DND-41 (cell line): ENCODE measurements at regions not wholly inside any gene's neighbourhood (a gene's known extent, or its start where the extent isn't known, plus 50 kb on each side); places are given as distances from the start of the nearest gene placed in this dataset.

Experiments
- ATAC-seq: fragments of 200-7000 bp; cut with Tn5 transposase; 3 replicates; pipeline ENCODE4 v1.9.1; 2021; ENCODE audit warnings: low read depth; ENCODE audit not compliant: insufficient read depth
- DNase-seq: peaks from one replicate; pipeline ENCODE4 v3.0.0-alpha.2; 2020
- H2AFZ ChIP-seq: 2 replicates; pipeline ENCODE4 v1.6.0; 2012; ENCODE audit warnings: low read depth, low read length
- H3K27ac ChIP-seq: 2 replicates; pipeline ENCODE4 v1.5.1; 2012; ENCODE audit warnings: low read length, inconsistent platforms
- H3K27me3 ChIP-seq: fragments of 200-600 bp; sonication (generic); 2 replicates; pipeline ENCODE4 v1.6.0; 2012; ENCODE audit warnings: low read length, mild to moderate bottlenecking, inconsistent platforms; ENCODE audit not compliant: insufficient read depth, poor library complexity
- H3K36me3 ChIP-seq: 2 replicates; pipeline ENCODE4 v1.5.1; 2012; ENCODE audit warnings: low read length, inconsistent platforms; ENCODE audit not compliant: insufficient read depth
- H3K4me1 ChIP-seq: 2 replicates; pipeline ENCODE4 v1.5.1; 2012; ENCODE audit warnings: mild to moderate bottlenecking, low read length; ENCODE audit not compliant: insufficient read depth
- H3K4me2 ChIP-seq: 2 replicates; pipeline ENCODE4 v1.6.0; 2012; ENCODE audit warnings: mild to moderate bottlenecking, moderate library complexity, low read length, inconsistent platforms; ENCODE audit not compliant: insufficient read depth
- H3K4me3 ChIP-seq, 2 experiments: fragments of 200-600 bp in 1 of 2; shearing (Covaris generic) in 1 of 2; 2 replicates each; pipeline ENCODE4 v1.5.1; 2012 to 2016; ENCODE audit warnings: inconsistent platforms in 2 of 2, low read length in 2 of 2, mild to moderate bottlenecking in 2 of 2, low read depth in 1 of 2, moderate library complexity in 1 of 2
- H3K79me2 ChIP-seq: 2 replicates; pipeline ENCODE4 v1.6.0; 2012; ENCODE audit warnings: low read length, inconsistent platforms; ENCODE audit not compliant: insufficient read depth
- H3K9ac ChIP-seq: 2 replicates; pipeline ENCODE4 v1.6.0; 2012; ENCODE audit warnings: low read depth, mild to moderate bottlenecking, inconsistent platforms, low read length, moderate library complexity
- H3K9me3 ChIP-seq: 2 replicates; pipeline ENCODE4 v1.5.1; 2012; ENCODE audit warnings: low read length, moderate library complexity, mild to moderate bottlenecking, inconsistent platforms; ENCODE audit not compliant: insufficient read depth, severe bottlenecking
- H4K20me1 ChIP-seq: 2 replicates; pipeline ENCODE4 v1.6.0; 2012; ENCODE audit warnings: low read length; ENCODE audit not compliant: insufficient read depth
- EZH2 ChIP-seq: IDR thresholded peaks from 3 replicates; pipeline ENCODE4 v1.6.1; 2012; ENCODE audit warnings: borderline replicate concordance, low read depth, mild to moderate bottlenecking, moderate library complexity, low read length, inconsistent platforms; ENCODE audit not compliant: severe bottlenecking
- TF ChIP-seq, protein P1 (sequence below): IDR thresholded peaks from 2 replicates; pipeline ENCODE4 v1.5.1; 2012; ENCODE audit warnings: borderline replicate concordance, low read length, moderate library complexity, mild to moderate bottlenecking; ENCODE audit not compliant: poor library complexity, severe bottlenecking; ENCODE audit errors: extremely low read depth

DNA sequence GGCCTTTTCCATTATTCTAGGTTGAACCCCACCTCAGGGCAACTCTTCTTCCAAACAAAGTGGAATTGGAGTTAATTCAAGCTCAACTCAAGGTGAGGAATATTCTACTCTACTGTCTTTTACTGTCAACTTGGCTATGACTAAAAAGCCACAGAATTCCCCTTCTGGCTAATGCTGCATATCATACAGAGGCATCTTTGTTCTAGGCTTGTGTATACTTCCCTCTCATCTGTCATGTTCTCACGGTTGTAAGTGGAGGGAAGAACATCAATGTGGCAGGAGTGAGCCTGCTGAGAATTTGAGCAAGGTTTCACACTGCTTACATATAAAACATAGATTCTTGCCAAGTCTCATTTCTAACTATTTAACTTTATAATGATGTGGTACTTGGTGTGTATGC lies 921.4 kb upstream of the CNTN5 start:
- Histone ChIP-seq H3K9ac (no peak overlapping the region), H3K4me1 (no peaks in the 10 kb centered on the region), H3K4me2 (no peak overlapping the region), H3K27ac (no peak overlapping the region), H3K9me3 (no peaks in the 10 kb centered on the region), H3K27me3 (no peaks in the 10 kb centered on the region), H3K4me3 (no peak overlapping the region), H4K20me1 (no peaks in the 10 kb centered on the region), H3K36me3 (no peaks in the 10 kb centered on the region), H3K79me2 (no peaks in the 10 kb centered on the region), H2AFZ (no peak overlapping the region)
- ATAC-seq (no peak), DNase-seq (no peak)
- TF ChIP-seq, protein P1, sequence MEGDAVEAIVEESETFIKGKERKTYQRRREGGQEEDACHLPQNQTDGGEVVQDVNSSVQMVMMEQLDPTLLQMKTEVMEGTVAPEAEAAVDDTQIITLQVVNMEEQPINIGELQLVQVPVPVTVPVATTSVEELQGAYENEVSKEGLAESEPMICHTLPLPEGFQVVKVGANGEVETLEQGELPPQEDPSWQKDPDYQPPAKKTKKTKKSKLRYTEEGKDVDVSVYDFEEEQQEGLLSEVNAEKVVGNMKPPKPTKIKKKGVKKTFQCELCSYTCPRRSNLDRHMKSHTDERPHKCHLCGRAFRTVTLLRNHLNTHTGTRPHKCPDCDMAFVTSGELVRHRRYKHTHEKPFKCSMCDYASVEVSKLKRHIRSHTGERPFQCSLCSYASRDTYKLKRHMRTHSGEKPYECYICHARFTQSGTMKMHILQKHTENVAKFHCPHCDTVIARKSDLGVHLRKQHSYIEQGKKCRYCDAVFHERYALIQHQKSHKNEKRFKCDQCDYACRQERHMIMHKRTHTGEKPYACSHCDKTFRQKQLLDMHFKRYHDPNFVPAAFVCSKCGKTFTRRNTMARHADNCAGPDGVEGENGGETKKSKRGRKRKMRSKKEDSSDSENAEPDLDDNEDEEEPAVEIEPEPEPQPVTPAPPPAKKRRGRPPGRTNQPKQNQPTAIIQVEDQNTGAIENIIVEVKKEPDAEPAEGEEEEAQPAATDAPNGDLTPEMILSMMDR: no peak
- no peak for TF ChIP-seq EZH2

DNA sequence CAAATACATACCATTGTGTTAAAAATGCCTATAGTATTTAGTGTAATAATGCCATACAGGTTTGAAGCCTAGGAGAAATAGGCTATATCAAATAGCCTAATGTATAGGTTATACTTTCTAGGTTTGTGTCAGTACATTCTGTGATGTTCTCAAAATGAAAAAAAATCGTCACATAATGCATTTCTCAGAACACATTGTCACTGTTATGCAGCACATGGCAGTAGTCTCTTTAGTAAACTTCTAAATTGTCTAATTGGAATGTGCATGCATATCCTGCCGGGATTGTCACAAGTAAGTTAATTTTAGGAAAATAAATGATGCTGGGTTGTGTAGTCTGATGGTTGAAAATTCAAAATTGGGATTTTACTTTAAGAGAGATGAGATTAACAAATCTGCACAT lies 920.1 kb upstream of the CNTN5 start:
- Histone ChIP-seq H3K27ac (no peak overlapping the region), H3K9ac (no peak overlapping the region), H3K4me3 (no peak overlapping the region), H2AFZ (no peak overlapping the region), H3K79me2 (no peaks in the 10 kb centered on the region), H4K20me1 (no peaks in the 10 kb centered on the region), H3K36me3 (no peaks in the 10 kb centered on the region), H3K4me1 (no peaks in the 10 kb centered on the region), H3K4me2 (no peak overlapping the region), H3K9me3 (no peaks in the 10 kb centered on the region), H3K27me3 (no peaks in the 10 kb centered on the region)
- ATAC-seq: no peak
- no peak for DNase-seq
- TF ChIP-seq EZH2: no peak
- TF ChIP-seq, protein P1: no peak

DNA sequence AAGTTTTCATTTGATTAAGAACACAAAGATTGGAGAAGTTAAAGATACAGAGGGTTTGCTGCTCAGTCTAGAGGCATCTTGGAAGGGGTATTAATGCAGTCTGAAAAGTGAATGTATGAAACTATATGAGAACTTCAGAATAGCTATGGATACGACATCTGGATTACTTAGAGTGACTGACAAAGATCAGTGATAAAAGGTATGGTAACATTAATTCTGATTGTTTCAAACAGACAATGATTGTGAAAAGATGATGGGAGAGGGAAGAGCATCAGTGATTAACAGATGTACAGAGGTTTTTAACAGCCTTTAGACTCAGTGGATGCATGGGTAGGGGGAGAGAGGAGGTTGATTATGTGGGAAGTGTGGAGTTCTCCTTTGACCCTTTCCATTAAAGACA lies 919.4 kb upstream of the CNTN5 start:
- H3K27ac ChIP-seq: no peak overlapping the region
- no peaks in the 10 kb centered on the region for H3K9me3 ChIP-seq
- no peak for DNase-seq
- TF ChIP-seq EZH2: no peak
- TF ChIP-seq, protein P1: no peak
- no peak overlapping the region for H3K9ac ChIP-seq
- H3K4me1 ChIP-seq: no peaks in the 10 kb centered on the region
- H3K36me3 ChIP-seq: no peaks in the 10 kb centered on the region
- H4K20me1 ChIP-seq: no peaks in the 10 kb centered on the region
- no peaks in the 10 kb centered on the region for H3K79me2 ChIP-seq
- ATAC-seq: no peak
- H3K4me2 ChIP-seq: no peak overlapping the region
- H2AFZ ChIP-seq: no peak overlapping the region
- no peak overlapping the region for H3K4me3 ChIP-seq
- H3K27me3 ChIP-seq: no peaks in the 10 kb centered on the region

DNA sequence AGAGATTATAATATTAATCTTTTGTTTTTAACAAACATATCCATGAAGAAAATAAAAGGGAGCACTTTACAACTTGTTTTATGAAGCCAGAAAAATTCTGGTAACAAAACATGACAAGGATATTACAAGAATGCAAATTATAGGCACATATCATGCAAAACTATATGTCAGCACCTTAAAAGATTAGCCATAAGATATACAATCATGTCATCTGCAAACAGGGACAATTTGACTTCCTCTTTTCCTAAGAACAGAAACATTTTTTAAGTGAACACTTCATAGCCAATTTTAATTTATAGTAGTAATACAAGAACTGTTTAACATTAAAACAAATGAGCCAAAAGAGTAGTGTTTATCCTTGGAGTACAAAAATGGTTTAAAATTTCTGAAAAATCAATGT lies 916.5 kb upstream of the CNTN5 start:
- no peak overlapping the region for H3K4me3 ChIP-seq
- TF ChIP-seq, protein P1: no peak
- no peak for TF ChIP-seq EZH2
- no peaks in the 10 kb centered on the region for H3K27me3 ChIP-seq
- no peak overlapping the region for H3K9ac ChIP-seq
- H3K9me3 ChIP-seq: no peaks in the 10 kb centered on the region
- H4K20me1 ChIP-seq: no peaks in the 10 kb centered on the region
- H3K79me2 ChIP-seq: no peaks in the 10 kb centered on the region
- ATAC-seq (no peak), DNase-seq (no peak)
- no peaks in the 10 kb centered on the region for H3K36me3 ChIP-seq
- no peaks in the 10 kb centered on the region for H3K4me1 ChIP-seq
- no peak overlapping the region for H3K27ac ChIP-seq
- H2AFZ ChIP-seq: no peak overlapping the region
- no peak overlapping the region for H3K4me2 ChIP-seq
